Stimulated activated CD8-positive, alpha-beta memory T cell treated with anti-CD3 and anti-CD28 coated beads, Interleukin-12 subunit alpha, Interleukin-12 subunit beta, amount 100 ng/mL, for 1 hour (primary cell): ENCODE measurements at regions not wholly inside any gene's neighbourhood (a gene's known extent, or its start where the extent isn't known, plus 50 kb on each side); places are given as distances from the start of the nearest gene placed in this dataset.
"Not testable (repeated sequence)": the region's sequence is repeated elsewhere in the genome, so short reads cannot be mapped to it uniquely, and the experiment has no call there.

Experiments used
- DNase-seq: peaks from one replicate; pipeline ENCODE4 v3.0.0-alpha.2; 2020; ENCODE audit warnings: low read depth

- no peak for DNase-seq
Observed at GRCh38 chr5:124796495-124796894, 50.1 kb upstream of the ZNF608 start.

- no peak for DNase-seq
Observed at GRCh38 chr5:124797665-124798087, 51.2 kb upstream of the ZNF608 start.

GRCh38 chr5:124798890-124799289 lies 52.5 kb upstream of the ZNF608 start:
- DNase-seq: no peak

GRCh38 chr5:124801551-124801950 lies 55.1 kb upstream of the ZNF608 start:
- DNase-seq: no peak

GRCh38 chr5:124803617-124804323 lies 57.3 kb upstream of the ZNF608 start:
- DNase-seq: no peak

GRCh38 chr5:124806026-124806372 lies 59.6 kb upstream of the ZNF608 start:
- no peak for DNase-seq

- no peak for DNase-seq
Observed at GRCh38 chr5:124806373-124807077, 60.1 kb upstream of the ZNF608 start.

GRCh38 chr5:124808842-124809268 lies 62.4 kb upstream of the ZNF608 start:
- no peak for DNase-seq

- DNase-seq: no peak
Observed at GRCh38 chr5:124810396-124811006, 64.1 kb upstream of the ZNF608 start.

GRCh38 chr5:124812771-124813358 lies 66.4 kb upstream of the ZNF608 start:
- DNase-seq: no peak

- DNase-seq: no peak
Observed at GRCh38 chr5:124816381-124816780, 69.9 kb upstream of the ZNF608 start.

- no peak for DNase-seq
Observed at GRCh38 chr5:124819201-124819600, 72.8 kb upstream of the ZNF608 start.

- DNase-seq: no peak
Observed at GRCh38 chr5:124822647-124823046, 76.2 kb upstream of the ZNF608 start.

GRCh38 chr5:124823380-124823779 lies 76.9 kb upstream of the ZNF608 start:
- DNase-seq: no peak

GRCh38 chr5:124824637-124825158 lies 78.3 kb upstream of the ZNF608 start:
- DNase-seq: no peak

- DNase-seq: no peak
Observed at GRCh38 chr5:124825250-124825982, 79.0 kb upstream of the ZNF608 start.

- DNase-seq: no peak
Observed at GRCh38 chr5:124825983-124826337, 79.5 kb upstream of the ZNF608 start.

GRCh38 chr5:124828731-124829234 lies 82.3 kb upstream of the ZNF608 start:
- no peak for DNase-seq

GRCh38 chr5:124831687-124832240 lies 85.3 kb upstream of the ZNF608 start:
- DNase-seq: no peak

GRCh38 chr5:124832510-124832909 lies 86.1 kb upstream of the ZNF608 start:
- DNase-seq: no peak

GRCh38 chr5:124836314-124836713 lies 89.9 kb upstream of the ZNF608 start:
- not testable (repeated sequence) for DNase-seq
